Activated CD4-positive, alpha-beta T cell treated with anti-CD3 and anti-CD28 coated beads, Interleukin-2, amount 50 U/mL, for 48 hours (primary cell): ENCODE measurements at regions not wholly inside any gene's neighbourhood (a gene's known extent, or its start where the extent isn't known, plus 50 kb on each side); places are given as distances from the start of the nearest gene placed in this dataset.

Source experiments
- DNase-seq, 2 experiments: peaks; one replicate each; pipeline ENCODE4 v3.0.0-alpha.2; 2020

DNA sequence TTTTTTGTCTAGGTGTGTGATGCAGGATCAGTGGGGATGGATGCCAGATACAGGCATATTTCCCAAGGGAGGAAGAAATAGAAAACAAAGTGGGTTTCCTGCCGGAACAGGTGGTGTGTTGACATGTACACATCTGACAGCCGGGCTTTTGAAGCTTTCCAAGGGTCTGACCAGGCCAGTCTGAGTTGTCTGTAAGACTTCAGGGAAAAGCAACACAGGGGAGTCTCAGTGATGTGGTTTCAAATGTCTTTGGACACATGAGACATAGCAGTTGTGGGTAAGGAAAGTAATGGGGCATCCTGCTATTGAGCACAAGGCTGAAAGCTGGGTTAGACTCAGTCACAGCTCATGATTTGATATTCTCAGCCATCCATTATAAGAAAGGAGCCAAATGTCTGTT lies 274.9 kb downstream of the PIK3R1 start:
- no peak for DNase-seq

DNA sequence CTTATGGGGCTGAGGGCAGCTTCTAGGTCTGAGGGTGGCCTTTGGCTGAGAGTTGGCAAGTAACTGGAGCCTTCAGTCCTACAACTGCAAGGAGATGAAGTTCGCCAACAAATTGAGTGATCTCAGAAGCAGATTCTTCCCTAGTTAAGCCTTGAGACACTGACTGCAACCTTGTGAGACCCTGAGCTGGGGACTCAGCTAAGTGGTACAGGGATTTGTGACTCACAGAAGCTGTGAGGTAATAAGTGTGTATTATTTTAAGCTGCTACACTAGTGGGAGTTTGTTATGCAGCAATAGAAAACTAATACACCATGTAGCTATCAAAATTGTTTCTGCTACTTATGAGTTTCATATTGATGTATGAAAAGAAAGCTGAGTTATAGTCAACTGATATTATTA lies 279.2 kb downstream of the PIK3R1 start:
- DNase-seq: no peak

DNA sequence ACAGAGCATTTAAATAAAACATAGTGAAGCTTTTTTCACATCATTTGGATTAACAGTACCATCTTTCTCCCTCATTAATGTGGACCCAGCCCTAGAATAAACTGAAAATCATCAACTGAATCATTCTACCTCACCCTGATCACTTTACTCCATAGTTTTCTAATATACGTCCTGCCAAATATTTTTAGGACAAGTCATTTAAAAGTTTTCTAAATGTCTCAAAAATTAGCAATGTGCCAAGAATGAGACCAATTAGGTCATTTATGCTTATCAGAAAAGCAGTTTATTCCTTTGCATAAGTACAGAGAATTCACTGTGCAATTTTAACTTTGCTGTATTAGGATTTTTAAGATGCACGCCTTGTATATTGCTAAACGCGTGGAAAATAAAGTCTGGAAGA lies 284.4 kb downstream of the PIK3R1 start:
- no peak for DNase-seq

DNA sequence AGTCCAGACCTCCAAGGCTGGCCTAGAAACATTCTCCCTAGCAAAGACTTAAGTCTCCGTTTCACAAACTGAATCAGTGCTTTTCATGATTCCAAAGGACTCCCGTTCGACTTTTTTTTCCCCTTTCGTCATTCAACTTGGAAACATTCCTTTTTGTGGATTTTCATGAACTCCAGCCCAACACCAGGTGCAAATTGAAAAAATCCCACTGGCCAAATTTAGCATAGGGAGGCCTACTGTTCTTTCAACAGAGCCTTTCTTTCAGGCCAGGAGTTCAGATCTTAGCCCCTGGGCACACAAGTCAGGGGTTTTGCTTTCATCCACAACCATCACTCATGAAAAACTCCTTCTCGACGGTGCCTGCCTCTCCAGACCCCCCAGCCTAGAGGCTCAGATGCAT lies 285.3 kb downstream of the PIK3R1 start:
- DNase-seq: no peak

DNA sequence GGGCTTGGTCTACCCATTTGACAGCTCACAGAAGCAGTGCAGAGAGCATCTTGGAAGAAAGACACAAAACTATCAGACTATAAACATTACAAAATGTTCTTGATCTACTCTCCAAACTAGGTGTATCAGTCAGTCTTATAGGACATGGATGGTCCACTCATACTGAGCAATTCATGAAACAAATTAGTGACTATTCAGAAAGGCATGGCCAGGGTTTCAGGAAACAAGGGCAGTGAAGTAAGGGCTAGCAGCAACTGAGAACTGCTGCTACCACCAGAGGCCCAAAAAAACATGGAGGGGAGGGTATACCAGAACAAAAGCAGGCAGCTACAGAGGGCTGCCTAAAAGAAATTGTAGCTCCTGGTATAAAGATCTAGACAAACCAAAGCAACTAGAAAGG lies 287.0 kb downstream of the PIK3R1 start:
- no peak for DNase-seq

DNA sequence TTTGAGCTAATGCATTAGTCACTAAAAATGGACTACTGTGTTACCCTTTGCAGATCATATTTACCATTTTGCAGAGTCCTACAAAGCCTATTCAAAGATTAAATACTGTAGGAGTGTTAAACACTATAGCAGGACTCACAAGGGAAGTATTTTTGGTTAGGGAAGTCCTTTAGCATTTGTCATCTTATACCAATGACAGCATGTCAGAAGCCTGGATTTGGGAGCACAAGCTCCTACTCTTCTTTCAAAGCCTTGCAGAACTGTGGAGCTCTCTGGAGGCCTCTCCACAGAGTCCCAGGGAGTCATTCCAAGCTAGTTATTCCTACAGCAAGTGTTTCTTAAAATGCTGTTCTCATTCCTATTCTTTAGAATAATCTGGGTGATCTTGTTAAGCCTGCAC lies 288.8 kb downstream of the PIK3R1 start:
- no peak for DNase-seq

DNA sequence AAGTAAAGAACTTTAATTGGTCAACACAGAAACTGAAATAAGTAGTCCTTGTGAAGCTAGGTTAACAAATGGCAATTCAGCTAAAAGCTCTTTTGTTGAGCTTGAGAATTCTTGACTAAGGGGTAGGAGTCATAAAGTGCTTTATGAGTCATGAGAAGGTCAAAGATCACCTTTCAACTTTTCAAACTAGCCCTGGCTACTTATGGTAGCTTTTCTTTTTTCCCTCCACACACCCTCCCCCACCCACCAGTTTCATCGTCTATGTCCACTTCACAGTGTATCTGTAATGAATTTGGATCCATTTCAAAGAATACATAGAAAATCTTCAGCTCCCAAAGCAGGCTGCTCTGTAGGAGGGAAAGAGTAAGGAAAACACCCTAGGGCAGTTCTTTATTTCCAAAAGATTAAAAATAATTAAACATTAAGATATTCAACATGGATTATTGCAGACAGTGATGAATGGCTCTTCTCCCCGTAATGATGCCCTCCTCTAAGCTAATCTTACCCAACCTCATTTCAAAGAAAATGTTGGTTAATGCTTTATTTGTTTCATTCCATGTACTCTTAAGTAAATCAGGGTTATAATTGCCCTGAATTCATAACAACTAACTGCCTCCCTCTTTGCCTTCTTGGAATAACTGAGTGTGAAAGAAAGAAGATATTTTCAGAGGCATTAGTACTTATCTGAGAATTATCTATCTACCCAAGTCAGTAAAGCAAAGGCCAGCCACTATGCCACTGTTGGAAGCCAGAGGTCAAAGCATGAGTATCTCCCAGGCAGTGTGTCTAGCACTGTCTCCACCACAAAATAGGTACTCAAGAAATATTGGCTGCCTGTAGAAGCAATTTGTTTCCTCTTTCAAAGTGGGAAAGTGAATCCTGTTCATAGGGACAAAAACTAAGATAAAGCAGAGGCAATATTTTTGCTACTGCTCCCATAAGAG lies 290.6 kb downstream of the PIK3R1 start:
- no peak for DNase-seq

DNA sequence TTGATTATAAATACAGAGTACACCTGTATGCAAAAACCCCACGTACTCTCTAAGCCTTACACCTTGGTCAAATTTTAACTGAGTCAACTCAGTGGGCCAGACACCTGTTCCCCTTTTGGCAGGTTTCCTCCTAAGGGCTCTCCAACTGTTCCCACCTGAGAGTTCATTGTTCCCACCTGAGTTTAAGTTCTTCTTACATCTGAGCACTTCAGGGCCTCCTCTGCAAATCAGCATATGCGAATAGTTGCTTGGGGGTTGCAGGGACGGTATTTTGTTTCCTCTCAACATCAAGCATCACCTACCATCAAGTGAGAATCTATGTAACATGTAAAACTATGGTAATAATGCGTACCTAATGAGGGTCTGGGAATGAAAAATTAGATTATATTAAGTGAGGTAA lies 300.0 kb downstream of the PIK3R1 start:
- DNase-seq: no peak

DNA sequence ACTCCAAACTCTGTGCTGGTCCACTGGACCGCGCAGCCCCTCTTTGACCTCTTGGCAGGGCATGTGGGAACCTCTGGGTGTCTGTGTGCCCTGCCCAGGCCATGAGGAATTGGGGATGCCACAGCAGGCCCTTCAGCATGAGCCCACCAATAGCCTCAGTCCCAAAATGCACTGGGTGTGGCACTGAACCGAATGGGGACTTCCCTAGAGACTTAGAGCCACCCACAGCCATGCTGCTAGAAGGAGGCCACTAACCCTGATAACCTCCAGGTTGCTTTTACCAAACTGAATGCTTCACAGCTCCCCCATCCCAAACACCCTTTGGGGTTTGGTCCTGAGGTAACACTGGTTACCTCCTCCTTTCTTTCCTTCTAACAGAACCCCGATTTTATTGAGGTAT lies 302.7 kb downstream of the PIK3R1 start:
- DNase-seq: no peak

DNA sequence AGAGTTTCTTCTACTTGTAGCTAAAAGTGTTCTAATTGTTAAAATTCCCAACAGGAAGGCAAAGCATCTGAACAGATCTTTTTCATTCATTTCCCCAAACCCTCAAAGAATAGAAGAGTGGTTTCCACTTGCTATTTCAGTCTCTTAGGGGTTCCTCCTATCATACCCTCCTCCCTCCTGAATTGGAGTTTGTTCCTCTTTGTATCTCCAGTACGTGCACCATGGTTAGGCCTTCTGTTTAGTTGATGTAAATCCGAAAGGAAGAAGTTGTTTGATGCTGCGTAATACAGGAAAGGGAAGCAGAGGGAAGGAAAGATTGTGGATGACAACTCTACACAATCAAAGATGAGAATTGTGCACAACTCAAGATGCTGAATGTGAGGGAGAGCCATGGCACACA lies 303.6 kb downstream of the PIK3R1 start:
- no peak for DNase-seq

DNA sequence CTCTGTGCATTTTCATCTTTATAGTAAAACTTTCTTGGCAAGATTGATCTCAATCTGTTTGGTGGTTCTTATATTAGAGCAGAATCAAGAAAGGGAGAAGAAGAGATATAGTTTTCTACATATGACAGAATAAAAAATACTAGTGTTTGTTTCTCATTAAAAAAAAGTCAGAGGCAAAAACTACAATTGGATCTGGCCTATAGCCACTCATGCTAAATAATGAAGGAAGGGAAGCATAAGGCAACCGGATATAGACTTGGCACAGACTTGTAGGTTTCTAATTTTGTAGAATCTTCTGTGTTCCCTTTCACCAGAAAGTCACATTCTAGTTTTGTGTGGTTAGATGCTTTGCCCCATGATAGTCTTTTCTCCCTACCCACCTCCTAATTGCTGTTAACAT lies 306.2 kb downstream of the PIK3R1 start:
- DNase-seq: no peak

DNA sequence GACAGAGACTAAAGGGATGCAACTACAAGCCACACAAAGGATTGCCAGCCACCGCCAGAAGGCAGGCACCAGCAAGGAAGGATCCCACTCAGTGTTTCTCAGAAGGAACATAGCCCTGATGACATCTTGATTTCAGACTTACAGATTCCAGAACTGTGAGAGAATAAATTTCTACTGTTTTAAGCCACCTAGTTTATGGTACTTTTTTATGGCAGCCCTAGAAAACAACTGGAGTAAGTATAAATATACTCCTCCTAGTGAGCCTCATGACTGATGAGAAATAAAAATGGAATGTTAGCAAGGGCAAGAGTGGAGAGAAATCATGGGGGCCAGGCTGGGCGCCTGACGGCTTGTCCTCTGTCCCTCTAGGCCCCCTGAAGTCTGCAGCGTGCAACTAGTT lies 307.3 kb downstream of the PIK3R1 start:
- no peak for DNase-seq

DNA sequence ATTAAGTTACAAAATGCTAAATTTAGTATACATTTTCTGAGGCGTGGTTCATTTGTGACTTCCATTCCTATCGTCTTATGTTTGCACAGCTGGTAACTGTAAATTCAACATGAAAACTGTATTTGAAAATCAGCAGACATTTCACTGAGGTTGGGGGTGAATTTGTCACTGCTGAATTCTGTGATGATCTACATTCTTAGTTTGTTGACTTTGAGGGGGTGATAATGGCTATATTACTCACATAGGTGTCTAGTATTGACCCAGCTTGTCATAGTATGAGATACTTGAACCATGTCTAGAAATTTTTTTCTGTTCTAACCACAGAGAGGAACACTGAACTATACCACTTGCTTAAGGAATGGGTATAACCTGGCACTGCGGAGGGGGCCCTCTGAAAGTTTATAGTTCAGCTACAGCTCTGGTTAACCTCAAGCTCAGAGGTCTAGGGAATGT lies 313.3 kb downstream of the PIK3R1 start:
- no peak for DNase-seq

DNA sequence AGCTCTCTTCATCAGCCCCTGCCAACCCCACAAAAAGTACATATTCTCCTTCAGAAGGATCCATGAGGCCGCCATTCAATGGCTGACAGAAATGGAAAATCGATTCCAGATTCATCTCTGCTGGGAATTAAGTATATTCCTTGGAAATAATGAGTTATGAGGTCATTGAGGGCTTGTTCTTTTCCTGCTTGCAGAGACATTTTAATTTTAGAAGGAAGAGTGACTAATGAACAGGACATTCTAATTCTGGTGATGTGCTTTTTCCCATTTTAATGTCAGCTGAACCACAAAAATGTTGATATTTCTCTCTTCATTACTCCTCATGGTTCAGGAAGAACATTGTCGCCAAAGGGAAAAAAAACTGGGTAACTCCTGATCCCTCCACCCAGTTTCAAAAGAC lies 314.0 kb downstream of the PIK3R1 start:
- no peak for DNase-seq

DNA sequence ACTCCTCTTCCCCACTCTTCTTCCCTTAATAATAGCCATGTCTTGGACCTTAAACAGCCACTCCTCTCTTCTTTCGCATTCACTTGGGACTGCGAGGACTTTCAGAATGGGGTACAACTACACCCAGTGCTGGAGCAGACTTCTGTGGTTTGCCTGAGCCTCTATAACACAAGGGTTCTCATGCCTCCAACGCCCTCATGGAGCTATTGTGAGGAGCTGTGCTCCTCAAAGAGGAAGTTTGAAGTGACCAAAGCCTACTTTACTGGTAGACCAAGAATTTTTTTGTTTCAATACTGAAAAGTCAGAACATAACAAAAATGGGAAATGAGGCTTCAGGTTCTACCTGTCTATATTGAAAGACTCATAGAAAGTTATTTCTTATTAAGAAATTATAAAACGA lies 316.4 kb downstream of the PIK3R1 start:
- no peak for DNase-seq

DNA sequence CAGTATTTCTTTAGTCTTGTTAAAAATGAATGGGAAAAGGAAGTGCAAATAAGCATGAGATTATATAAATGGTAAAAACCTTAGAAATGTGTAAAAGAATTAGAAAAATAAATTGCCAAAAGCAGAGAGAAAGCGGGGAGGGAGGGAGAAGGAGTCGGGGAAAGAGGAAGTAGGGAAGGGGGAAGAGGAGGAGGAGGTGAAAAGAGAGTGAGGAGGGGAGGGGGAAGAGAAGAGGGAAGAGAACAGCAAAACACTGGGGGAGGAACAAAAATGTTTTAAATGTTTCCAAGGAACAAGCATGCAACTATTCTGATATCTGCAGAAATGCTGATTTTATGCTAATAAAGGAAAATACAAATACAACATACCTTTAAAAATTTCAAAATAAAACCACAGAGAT lies 317.5 kb downstream of the PIK3R1 start:
- DNase-seq: no peak

DNA sequence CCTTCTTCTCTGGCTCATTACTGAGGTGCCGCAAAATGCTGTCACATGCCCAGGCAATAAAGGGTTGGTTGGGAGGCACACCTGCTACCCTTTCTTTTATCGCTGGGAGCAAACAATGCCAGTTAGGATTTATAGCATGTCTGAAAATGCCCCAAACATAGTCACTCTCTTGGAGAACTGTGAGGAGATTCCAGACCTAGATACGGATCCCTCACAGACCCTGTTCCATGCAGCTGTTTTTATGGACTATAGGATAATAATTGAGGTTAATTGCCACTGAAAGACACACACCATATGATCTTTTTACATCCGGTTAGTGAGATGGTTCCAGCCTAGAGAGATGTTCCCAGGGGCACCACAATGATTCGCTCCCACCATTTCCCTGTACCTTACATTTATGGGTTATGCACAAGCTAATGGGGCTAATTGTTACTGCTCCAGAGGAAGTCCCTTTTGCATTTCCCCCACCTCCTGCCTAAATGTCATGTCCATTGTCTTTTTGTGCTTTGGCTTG lies 318.1 kb downstream of the PIK3R1 start:
- DNase-seq: no peak

DNA sequence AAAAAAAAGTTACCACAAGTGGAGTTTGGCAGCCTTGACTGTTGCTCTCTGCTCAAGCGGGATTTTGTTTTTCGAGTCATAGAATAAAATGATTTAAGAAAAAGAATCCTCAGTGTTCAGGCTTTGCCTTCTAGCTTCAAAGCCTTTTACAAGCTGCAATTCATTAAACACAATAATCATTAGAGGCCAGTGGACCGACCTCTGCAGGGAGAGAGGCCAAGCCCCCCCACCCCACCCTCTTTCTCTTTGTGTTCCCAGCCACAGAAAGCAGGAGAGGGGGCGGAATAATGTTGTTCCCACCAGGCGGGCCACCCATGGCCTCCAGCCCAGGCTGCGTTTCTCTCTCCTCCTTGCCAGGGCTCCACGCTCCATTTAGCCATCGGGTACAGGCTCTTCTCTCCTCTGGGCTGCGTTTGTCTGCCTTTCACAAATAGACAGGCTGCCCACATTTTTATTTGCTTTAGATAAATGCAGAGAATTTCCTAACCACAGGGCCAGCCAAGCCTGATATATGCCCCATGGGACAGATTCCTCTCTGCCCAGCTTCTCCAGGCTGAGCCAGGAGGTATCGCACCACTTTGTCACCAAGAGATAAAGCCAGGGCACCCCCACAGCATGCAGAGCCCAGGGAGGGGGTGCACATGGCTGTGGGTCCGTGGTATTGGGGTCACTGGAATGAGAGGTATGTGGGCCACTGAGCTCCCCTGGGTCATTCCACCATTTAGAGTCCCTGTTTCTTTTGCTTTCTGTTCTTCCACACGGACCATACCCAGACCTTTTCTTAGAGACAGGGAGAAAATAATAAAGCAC lies 318.8 kb downstream of the PIK3R1 start:
- no peak for DNase-seq

DNA sequence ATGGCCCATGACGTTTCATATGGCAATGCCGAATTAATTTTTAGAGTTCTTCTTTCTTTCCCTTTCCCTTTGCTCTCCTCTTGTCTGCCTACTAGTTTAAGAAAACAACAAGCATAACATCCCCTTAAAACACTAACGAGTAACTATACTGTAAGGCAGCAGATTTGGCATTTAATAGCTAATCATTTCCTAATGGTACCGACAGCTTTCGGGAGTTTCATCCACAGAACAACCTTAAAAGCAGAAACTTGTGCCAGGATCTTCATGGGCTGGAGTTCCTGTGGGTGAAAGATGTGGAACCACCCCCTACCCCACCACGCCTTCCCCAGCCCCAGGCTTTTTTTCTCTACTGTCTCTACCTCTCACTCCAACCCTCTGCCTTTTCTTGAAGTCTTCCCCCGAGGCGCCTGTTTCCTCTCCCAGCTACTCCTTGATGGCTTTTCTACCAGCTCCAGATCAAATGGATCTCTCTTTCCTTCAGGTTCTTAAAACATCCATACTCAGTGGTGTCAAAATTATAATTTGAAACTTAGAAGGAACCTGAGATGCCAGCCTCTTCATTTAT lies 319.5 kb downstream of the PIK3R1 start:
- no peak for DNase-seq

DNA sequence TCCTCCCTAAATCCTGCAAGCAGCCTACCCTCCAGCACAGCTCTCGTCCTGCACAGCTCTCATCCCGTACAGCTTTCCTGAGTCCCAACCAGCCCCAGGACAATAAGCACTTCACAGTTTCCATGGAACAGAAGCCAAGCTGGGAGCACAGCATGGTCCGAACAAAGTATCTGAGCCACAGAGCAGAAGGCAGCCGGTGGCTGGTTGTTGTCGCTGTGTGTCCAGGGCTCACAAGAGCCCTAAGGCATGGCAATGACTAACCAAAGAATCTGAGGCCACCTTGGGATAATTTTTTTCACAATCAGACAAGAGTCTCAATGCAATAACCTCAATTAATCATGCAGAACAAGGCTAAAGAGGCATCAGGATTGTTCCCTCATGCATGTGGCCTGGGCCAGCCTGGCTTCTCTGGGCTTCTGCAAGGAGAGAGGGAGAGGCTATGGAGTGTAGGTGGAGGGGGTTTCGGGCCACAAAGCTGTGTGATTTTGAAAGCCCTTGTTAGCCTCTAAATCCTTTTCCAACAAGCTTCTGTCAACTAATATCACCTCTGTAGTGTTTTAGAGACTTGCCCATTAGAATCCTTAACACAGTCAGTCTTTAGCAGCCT lies 323.4 kb downstream of the PIK3R1 start:
- no peak for DNase-seq

DNA sequence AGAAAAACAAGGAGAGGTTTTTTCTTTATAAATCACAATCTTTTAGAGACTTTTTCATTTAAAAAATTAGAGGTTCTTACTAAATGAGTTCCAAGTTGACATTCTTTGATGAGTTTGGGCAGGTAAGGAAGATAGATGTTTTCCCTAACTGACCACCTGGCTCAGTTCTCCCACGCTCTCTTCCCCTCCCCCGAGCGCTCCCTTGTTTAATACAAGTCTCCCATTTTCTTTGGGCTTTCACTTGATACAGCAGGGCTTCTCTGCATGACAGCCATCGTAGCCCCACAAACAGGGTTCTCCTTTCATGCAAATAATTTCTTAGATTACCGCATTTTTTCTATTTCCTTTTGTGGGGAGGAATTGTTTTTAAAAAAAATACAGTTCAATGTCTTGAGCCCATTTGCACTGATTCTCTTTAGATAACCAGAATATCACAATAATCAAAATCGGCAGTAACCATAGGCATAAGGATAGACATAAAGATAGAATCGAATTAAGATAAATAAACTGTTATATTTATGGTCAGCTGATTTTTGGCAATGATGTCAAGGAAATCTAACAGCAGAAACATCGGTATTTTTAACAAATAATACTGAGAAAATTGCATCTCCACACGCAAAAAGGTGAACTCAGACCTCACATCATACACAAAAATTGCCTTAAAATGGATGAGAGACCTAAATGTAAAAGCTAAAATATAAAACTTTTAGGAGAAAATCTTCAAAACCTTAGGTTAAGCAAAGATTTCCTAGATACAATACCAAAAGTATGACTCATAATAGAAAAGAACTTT lies 325.4 kb downstream of the PIK3R1 start:
- DNase-seq: no peak

DNA sequence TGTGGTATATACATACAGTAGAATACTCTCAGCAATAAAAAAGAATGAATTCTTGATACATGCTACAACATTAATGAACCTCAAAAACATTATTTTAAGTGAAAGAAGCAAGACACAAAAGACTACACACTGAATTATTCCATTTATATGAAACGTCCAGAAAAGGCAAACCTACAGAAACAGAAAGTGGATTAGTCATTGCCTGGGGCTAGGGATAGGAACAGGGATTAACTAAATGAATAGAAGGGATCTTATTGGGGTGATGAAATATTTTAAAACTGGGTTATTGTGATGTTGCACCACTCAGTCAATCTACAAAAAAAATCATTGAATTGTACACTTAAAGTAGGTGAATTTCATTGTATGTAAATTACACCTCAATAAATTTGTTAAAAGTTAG lies 326.7 kb downstream of the PIK3R1 start:
- no peak for DNase-seq
